RPMI7951 (cell line): ENCODE measurements at regions not wholly inside any gene's neighbourhood (a gene's known extent, or its start where the extent isn't known, plus 50 kb on each side); places are given as distances from the start of the nearest gene placed in this dataset.

Experiments
- DNase-seq: peaks from one replicate; pipeline ENCODE4 v3.0.0-alpha.2; 2012; ENCODE audit warnings: low read depth

DNA sequence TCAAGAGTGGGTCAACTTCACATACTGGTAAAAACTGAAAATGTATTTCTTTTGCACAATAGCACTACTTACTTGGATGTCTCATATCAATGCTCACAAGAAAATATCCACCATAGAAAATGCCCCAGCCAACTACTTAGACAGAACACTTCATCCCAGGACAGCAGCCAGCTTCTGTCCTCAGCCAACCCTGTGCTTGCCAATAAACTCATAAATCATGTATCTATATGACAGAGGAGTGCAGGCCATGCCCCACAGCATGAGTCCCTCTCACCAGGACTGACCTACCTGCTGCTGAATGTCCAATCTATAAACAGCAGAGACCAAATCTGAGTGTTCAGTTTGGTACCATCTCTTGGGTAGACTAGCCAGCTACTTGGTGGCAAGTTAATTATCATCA is 179.3 kb downstream of the OMA1 start:
- no peak for DNase-seq

DNA sequence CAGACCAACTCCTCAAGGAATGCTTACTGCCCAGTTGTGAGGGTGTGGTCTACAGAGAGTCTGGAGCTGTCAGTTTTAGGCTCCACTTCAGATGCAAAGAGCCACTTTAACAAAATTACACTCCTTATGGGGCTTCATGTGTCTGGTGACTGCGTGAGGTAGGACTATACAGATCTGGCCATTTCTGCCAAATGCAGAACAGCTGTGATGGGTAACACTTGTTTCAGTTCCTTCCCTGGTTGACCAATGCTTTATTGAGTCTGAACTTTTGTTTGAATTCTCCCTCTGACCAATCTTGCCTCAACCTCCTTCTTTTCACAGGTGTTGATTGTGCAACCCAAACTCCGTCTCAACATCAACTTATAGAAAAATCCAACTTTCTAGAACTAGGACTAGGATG is 181.2 kb downstream of the OMA1 start:
- DNase-seq: no peak

DNA sequence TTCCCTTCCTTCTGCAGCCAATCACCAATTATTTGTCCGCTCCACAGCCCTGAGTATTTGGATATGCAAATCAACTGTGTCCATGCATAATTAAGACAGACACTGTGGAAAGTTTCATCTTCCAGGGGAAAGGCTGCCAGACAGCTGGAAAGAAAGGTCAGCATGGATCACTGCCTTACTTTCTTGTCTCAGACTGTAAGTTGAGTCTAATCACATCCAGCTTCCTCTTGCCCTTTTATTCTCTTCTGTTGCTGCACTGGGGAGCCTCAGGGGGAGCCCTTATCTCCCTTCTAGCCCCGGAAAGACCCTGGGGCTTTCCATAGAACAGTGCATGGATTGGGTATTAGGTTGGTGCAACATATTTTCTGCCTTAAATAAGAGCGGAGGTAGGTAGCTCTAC is 182.9 kb downstream of the OMA1 start:
- no peak for DNase-seq

- no peak for DNase-seq
These were observed 185.4 kb downstream of the OMA1 start for GRCh38 chr1:58361134-58361533.

DNA sequence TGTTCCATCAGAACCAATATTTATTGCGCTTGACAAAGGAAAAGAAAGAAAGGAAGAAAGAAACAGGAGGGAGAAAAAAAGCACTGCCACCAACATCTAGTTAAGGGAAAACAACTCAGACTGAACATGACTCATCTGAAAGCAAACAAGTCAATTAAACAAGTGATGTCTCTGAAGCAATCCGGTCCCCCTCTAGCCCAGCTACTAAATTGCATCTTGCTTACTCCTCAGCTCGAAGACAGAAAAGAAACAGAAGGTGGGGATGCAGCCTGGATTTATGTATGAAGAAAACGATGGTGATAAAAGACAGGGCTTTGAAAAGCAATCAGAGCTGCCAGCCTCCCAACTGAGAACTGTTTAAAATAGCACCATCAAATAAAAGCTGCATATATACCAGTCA is 188.2 kb downstream of the OMA1 start:
- peak; percentile 33 for DNase-seq

DNA sequence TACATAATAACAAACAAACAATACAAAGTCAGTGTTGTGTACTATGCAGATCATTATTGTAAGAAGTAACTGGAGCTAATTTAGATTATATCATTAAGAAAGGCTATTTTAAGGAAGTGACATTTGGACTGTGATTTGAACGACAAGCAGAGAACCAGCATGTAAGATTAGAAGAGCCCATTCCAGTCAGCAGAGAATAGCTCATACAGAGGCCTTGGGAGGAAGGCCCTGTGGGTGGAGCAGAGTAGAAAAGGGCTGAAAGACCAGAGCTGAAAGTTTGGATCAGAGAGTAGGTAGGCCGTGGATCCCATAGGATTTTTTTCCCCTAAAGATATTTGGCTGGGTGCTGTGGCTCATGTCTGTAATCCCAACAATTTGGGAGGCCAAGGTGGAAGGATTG is 190.1 kb downstream of the OMA1 start:
- no peak for DNase-seq

- DNase-seq: no peak
These were observed 193.4 kb downstream of the OMA1 start for GRCh38 chr1:58353168-58353567.

GRCh38 chr1:58352476-58353092 is 193.9 kb downstream of the OMA1 start:
- DNase-seq: no peak

DNA sequence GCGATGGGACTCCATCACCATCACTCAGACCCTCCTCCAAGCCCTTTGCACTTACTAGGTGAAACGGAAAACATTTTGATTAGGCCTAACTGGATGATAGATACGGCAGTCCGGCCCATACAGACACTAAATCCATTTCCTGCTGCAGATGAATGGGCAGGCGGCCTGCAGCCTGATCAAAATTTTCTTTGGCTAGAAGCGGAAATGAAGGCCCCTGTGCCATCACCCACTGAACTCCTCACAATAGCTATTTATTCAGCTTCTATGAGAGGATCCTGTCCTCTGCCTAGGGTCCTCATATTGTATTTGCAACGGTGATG is 200.5 kb downstream of the OMA1 start:
- DNase-seq: no peak

DNA sequence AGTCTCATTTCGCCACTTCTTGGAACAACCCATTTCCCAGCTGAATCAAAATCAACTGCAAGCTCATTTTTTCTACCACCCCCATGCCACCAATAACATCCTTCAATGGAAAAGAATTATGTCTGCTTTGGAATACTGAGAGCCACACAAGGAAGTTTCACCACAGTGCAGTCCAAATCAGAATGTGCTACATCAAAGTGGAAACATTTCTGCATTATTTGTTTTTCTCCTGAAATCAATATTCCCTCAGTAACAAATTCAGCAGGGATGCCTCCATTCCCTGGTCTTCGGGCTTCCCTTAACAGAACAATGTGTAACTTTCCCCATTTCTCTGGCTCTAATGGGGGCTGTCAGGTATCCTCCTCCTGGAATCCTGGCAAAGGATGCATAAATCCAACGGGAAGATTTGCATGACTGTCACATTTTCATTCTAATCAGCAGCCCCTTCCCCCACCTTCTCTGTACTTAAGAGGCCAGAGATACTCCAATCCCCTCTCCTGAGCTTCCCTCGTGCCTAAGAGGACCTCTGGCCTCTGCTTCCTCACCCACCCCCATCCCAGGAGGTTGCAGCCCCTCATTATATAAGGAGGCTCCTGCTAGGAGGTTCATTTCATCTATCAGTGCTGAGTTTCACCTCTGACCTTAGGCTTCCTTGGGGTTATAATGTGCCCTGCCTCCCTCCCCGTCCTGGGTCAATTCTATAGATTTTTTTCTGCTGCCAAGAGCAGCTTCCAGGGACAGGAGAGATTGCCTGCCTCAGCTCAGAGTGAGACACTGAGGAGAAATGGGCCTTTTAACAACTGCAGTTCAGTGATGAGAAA is 201.1 kb downstream of the OMA1 start:
- DNase-seq: no peak

DNA sequence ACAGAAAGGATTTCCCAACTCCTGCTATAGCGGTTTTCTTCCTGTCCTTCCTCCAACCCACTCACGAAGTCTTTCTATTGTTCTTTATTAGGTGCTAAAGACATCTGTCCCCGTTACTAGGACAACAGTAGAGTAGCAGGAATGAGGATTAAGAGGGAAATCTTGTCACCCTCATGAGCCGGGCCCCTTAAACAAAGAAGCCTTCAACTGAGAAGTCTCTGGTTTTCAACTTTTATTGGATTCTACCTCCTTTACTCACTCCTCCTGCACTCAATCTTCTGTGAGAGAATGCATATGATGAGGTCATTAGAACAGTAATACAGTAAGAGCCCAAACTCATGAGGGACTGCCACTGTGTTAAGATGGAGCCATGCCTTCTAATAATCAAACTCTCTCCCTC is 206.3 kb downstream of the OMA1 start:
- DNase-seq: no peak

- DNase-seq: no peak
These were observed 208.4 kb downstream of the OMA1 start for GRCh38 chr1:58338081-58338480.

GRCh38 chr1:58333511-58333910 is 213.0 kb downstream of the OMA1 start:
- DNase-seq: no peak

GRCh38 chr1:58331156-58331555 is 215.4 kb downstream of the OMA1 start:
- no peak for DNase-seq

DNA sequence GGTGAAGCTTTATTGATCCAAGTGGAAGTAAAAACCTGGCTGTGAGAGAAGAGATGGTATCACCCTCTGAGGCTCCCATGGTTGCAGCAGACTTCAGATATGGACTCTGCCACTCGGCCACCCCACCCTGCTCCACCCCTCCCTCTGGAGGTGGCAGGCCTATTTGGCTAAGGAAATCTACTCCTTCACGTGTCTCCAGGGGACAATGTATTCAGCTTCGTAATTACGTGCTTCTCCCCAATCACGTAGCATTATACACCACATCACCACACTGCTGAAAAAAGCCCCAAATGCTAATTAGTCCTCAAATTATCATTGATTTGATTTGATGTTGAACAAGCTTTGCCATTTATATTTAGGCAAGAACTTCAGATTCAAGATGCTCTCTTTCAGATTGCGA is 220.7 kb downstream of the OMA1 start:
- DNase-seq: no peak

DNA sequence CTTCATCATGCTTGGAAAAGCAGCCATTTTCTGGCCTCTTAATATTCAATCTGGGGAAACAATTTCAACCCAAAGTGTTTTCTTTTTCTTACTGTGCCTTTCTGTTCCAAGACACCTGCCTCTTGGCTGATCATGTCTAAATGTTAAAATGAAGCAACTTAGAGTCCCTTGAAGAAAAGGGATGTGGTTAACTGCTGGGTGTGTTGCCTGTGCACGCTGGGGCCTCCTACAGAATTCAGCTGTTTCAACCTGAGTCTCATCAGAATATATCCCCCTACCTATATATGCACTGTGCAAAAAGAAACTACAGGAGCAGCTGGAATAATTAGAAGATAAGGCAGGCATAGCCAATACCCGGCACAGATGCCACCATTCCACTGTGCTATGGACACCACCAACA is 222.0 kb downstream of the OMA1 start:
- DNase-seq: no peak

GRCh38 chr1:58318157-58319005 is 228.1 kb downstream of the OMA1 start:
- peak; percentile 60 for DNase-seq

- DNase-seq: no peak
These were observed 228.8 kb downstream of the OMA1 start for GRCh38 chr1:58317694-58318093.

GRCh38 chr1:58317086-58317485 is 229.4 kb downstream of the OMA1 start:
- no peak for DNase-seq

GRCh38 chr1:58316141-58316540 is 230.4 kb downstream of the OMA1 start:
- no peak for DNase-seq

GRCh38 chr1:58312971-58313563 is 233.5 kb downstream of the OMA1 start:
- DNase-seq: peak; percentile 44

DNA sequence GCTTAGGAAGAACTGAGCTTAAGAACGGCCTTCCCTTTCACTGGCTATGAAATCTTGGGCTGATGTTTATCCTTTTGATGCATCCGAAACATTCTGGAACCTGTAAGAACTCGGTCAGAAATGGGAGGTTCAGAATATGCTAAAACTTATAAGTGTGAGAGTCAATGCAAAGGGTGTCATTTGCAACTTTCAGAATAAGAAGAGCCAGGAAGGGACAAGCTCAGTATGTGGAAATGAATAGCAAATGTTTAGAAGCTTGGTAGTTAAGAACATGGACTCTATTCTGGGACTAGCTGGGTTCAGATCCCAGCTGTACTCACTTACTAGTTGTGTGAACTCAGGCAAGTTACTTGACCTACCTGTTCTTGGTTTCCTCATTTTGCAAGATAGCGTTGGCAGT is 234.1 kb downstream of the OMA1 start:
- no peak for DNase-seq

GRCh38 chr1:58310881-58311280 is 235.6 kb downstream of the OMA1 start:
- DNase-seq: no peak
